GM21576 (cell line): ENCODE measurements at regions not wholly inside any gene's neighbourhood (a gene's known extent, or its start where the extent isn't known, plus 50 kb on each side); places are given as distances from the start of the nearest gene placed in this dataset.
"Not testable (repeated sequence)": the region's sequence is repeated elsewhere in the genome, so short reads cannot be mapped to it uniquely, and the experiment has no call there.

Experiments
- ATAC-seq: cut with Tn5 transposase; IDR thresholded peaks from one replicate; pipeline ENCODE4 v1.9.1; 2021; ENCODE audit warnings: mild to moderate bottlenecking, moderate library complexity; ENCODE audit not compliant: unreplicated experiment

DNA sequence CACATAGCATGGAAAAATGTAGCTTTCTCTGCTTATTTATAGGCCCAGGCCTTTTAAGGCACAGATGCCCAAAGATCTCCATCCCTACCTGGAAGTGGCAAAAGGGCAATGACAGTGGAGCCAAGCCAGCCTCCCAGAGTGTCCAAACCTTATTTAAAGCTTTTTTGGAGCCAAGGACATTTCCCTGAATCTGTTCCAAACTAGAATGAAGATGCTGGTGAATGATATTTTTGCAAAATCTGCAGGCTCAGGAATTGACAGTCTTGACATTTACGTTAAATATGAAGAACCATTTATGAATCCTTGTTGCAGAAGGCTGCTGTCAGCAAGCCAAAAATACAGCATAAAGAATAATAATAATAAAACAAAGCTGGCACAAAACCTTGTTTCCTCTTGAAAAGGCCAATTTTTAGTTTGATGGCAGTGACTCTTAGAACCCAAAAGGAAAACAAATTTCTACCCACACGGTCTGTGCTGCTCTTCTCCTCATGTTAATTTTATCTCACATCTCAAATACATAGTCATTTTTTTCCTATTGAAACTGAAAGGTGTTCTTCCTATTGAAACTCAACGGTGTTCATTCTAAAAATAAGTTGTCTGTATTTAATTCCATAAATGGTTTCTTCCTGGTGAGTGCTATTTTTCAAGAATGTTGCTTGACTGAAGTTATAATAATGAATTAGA lies 206.3 kb upstream of the TBL1X start:
- no peak for ATAC-seq

GRCh38 chrX:9260603-9261002 lies 204.3 kb upstream of the TBL1X start:
- no peak for ATAC-seq

DNA sequence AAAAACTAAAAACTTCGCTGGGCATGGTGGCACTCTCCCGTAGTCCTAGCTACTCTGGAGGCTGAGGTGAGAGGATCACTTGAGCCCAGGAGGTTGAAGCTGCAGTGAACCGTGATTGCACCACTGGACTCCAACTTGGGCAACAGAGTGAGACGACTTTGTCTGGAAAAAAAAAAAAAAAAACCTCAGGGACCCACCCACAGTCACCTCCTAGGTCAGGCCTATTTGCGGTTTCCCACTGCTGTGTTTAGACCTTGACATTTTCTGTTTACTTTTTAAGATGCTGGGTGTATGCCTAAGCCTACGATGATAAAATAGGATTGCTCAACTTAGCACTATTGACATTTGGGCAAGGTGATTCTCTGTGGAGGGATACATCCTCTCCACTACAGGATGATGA lies 197.4 kb upstream of the TBL1X start:
- ATAC-seq: no peak

DNA sequence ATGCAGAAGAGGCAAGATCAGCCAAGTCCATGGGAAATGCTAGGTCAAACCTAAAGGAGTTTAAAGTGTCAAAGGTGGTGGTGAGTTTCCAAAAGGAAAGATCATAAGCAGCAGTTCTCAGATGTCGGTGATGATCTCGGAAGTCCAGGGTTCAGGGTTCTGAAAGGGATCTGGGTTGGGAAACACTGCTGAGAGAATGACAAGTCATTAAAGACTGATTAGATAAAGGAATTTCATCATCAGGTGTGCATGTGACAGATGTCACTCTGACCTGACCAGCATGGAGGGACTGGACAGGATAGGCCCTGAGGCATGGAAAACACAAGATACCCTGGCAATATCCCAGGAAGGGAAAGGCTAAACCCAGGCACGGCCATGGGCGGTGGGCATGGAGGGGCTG lies 195.7 kb upstream of the TBL1X start:
- no peak for ATAC-seq

DNA sequence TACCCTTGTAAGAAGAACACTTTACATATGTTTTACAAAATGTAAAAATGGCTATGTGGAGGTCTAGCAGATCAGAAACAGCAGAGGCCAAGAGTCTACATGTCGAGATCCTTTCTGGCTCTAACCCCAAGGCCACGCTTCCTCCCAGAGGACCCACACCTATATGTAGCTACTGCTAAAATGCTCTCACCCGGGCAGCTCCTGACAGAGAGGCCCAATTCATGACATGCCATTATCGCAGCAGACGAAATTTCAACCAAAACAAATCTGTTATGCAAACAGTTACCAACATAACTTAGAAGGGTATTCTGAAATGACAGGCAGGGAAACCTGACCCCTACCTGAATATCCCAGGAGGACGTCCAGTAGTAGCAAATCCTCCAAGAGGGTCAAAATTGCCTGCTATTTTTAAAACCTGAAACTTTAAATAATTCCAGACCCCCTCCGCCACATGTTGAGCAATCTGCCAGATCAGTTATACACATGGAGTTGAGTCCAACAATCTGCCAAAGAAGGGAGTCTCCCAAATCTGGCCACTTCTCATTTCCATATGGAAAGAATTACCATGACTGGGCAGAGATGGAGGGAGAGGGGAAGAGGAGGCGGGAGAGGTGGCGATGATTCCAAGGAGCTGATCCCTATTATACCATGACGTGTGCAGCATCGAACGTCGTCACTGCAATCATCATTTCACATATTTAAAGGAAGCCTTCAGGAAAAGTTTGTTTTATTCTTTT lies 192.9 kb upstream of the TBL1X start:
- ATAC-seq: no peak

DNA sequence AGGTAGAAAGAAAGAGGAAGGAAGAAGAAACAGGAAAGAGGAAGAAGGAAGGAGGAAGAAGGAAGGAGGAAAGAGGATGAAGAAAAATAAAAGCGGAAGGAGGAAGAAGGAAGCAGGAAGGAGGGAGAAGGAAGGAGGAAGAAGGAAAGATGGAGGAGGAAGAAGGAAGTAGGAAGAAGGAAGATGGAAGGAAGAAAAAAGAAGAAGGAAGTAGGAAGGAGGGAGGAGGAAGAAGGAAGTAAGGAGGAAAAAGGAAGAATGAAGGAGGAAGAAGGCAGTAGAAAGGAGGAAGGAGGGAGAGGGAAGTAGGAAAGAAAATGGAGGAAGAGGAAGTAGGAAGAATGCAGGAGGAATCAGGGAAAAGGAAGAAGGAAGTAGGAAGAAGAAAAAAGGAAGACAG lies 191.1 kb upstream of the TBL1X start:
- no peak for ATAC-seq

DNA sequence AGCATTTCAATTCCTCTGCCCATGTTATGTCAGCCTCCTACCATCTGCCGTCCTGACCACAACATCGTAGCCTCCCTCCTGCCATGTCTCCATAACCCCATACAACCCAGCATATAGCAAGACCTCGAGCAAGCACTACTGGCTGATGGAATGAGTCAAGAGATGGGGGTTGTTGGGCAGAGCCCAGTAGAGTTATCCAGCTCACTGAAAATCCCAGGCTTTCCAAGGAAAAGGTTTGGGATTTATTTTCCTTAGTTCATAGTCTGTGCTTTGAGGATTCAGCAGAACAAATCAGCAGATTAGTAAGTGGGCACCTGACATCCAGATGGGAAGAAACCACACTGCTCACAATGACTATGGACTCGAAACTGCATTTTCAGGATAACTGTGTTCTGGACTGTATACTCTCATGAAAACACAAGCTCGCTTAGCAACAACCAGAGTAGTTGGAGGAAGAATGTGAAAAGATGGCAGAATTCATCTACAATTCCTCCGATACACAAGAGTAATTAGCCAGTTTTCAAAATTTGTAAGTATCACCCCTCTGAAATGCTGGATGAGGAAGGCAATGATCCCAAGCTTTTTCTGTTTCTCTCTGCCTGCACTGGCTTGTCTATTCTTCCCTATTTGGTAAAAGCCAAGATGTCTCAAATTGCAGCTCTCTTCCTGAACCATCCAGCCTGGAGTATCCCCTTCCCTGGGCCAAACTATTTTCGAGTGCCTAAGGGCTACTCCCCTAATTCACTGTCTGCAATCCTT lies 186.2 kb upstream of the TBL1X start:
- ATAC-seq: no peak

DNA sequence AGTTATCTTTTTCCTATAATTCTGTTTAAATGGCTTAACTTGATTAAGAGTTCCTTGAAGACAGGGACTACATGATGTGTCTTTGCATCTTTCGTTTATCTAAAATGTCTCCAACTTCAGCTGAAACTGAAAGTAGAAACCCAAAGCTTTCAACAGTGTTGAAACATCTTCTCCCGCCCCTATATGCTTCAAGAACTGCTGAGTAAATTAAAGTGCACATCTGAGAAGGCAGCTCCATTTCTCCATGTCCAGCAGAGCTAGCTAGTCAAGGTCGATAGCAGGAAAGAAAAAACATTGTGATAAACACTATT lies 185.7 kb upstream of the TBL1X start:
- ATAC-seq: peak; percentile 64

DNA sequence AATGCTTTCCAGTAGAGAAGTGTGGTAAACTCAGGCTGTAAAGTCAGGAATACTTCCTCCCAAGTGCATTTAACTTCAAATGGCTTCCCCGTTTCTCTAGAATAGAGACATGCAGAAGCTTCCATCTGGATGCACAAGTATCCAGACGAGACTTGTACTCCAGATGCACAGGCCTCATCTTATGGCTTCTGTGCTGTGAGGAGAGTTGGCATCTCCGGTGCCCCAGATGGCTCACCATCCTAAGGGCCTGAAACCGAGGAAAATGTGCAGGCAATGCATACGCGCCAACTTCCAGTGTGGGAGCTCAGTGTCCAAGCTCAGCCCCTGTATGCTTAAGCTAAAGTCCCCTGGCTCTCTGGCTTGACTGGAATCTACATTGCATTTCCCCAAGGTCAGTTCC lies 184.0 kb upstream of the TBL1X start:
- ATAC-seq: no peak

DNA sequence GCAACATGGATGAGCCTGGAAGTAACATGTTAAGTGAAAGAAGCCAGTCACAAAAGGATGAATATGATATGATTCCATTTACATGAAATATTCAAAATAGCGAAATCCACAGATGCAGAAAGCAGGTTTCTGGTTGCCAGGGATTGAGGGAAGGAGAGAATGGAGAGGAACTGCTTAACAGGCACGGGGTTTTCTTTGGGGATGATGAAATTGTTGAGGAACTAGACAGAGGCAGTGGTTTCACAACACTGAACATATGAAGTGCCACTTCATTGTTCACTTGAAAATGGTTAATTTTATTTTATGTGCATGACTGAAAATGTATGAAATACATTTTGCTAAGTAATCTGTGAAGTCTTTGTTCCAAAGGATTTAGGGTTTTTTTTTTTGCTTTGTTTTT lies 182.5 kb upstream of the TBL1X start:
- no peak for ATAC-seq

- ATAC-seq: no peak
These were observed 179.5 kb upstream of the TBL1X start for GRCh38 chrX:9285342-9285771.

- no peak for ATAC-seq
These were observed 178.6 kb upstream of the TBL1X start for GRCh38 chrX:9286234-9286633.

DNA sequence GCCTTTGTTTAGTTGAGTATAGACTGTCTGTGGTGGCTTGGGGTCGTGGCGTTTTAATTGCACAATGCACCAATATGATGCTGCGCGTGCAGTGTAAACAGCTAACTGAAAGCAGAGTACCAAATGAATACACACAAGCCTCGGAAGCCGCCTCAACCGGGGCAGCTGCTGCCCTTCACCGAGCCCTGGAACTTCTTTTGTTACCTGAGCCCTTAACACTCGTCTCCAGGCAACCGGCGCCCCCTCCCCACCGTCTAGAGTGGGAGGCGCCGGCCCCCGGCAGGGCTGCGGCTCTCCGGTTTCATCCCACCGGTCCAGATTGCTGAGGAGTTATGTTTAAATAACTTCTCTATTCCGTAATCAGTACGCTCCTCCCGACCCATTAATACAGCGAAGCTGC lies 173.2 kb upstream of the TBL1X start:
- no peak for ATAC-seq

GRCh38 chrX:9293051-9293496 lies 171.8 kb upstream of the TBL1X start:
- ATAC-seq: no peak

DNA sequence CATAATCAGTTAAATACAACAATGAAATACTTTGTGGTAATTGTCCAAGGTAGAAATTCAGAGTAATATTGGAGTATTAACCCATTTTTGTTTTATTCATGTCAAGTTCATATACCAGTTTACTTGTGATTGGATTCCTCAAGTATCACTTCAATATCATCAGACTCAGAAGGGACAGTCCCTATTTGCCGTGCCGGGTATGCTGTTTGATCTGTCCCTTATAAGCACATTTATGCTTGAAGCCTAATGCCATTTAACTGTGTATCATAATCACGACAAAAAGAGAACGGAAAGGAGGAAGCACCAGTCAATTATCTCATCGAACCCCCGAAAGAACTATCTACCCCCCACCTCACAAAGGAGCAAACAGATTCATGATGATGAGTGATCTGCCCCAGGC lies 171.0 kb upstream of the TBL1X start:
- ATAC-seq: no peak

- no peak for ATAC-seq
These were observed 169.3 kb upstream of the TBL1X start for GRCh38 chrX:9295551-9295950.

- no peak for ATAC-seq
These were observed 166.6 kb upstream of the TBL1X start for GRCh38 chrX:9298221-9298620.

GRCh38 chrX:9299681-9300080 lies 165.2 kb upstream of the TBL1X start:
- not testable (repeated sequence) for ATAC-seq

GRCh38 chrX:9301836-9302235 lies 163.0 kb upstream of the TBL1X start:
- no peak for ATAC-seq

DNA sequence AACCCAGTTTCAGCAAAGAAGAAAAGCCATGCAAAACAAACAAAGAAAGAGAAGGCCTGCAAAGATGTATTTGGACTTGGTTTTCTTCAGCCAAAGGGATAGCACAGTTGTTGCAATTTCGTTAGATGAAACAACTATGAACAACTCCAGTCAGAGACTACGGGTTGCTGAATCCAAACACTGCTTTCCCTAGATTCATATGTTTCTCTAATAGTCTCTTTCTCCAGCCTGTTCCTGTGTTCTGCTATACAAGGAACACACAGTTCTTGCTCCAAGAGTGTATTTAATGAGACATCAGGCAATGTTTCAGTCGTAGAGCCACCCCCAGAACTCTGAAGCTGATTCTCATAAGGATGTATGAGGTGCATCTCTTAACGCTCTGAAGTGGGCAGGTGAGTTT lies 162.5 kb upstream of the TBL1X start:
- ATAC-seq: no peak

GRCh38 chrX:9308426-9308825 lies 156.4 kb upstream of the TBL1X start:
- no peak for ATAC-seq

DNA sequence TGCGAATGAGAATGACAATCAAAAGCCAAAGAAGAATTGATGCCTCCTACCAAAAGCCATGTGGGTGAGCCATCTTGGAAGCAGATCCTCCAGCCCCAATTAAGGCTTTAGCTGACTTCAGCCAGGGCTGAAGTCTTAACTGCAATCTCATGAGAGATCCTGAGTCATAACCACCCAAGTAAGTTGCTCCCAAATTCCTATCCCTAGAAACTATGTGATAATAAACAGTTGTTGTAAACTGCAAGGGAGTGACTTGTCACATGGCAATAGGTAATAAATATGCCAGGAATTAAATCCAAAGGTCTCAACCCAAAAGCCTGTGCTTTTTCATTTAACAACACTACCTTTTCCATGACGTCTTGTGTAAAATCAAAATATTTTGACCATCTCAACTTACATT lies 154.2 kb upstream of the TBL1X start:
- ATAC-seq: no peak
